ENCODE measurements at regions not wholly inside any gene's neighbourhood (a gene's known extent, or its start where the extent isn't known, plus 50 kb on each side); places are given as distances from the start of the nearest gene placed in this dataset.

- dilution Hi-C loops (cut with MboI; ENCODE audit: extremely low pct_ligation_motif_present, low sequenced_read_pairs) (no loop called here), intact Hi-C loops (cut with micrococcal nuclease) (no loop called here)
- BruUV-seq (replicated peaks): no TSS peak
- Histone ChIP-seq H3K9me3 (replicated peaks; ENCODE audit: control insufficient read depth, insufficient read depth, low read length) (no peaks in the 10 kb centered on the region), H3K27ac (ENCODE audit: insufficient read depth, low read depth, low read length) (no peak overlapping the region), H3K27me3 (ENCODE audit: control insufficient read depth in 2 of 2, insufficient read depth in 2 of 2, low read length in 2 of 2) (no peaks in the 10 kb centered on the region), H2AFZ (ENCODE audit: low read depth, low read length) (no peak overlapping the region), H3K79me2 (ENCODE audit: control insufficient read depth, insufficient read depth, low read length) (no peaks in the 10 kb centered on the region), H3K4me1 (ENCODE audit: control insufficient read depth, extremely low read depth, insufficient read depth, low read length) (no peaks in the 10 kb centered on the region), H3K36me3 (ENCODE audit: control insufficient read depth in 2 of 2, extremely low read depth in 1 of 2, insufficient read depth in 2 of 2, low read length in 2 of 2) (no peaks in the 10 kb centered on the region), H3K9me1 (replicated peaks; ENCODE audit: control insufficient read depth, extremely low read depth, insufficient read depth, low read length) (no peaks in the 10 kb centered on the region), H3K4me3 (replicated peaks in 1 of 3; ENCODE audit: insufficient read depth in 1 of 3, low read depth in 1 of 3, low read length in 3 of 3) (no peak overlapping the region), H3K9ac (replicated peaks; ENCODE audit: extremely low read depth, insufficient read depth, low read length) (no peak overlapping the region), H3K4me2 (ENCODE audit: insufficient read depth, low read length) (no peak overlapping the region), H4K20me1 (replicated peaks; ENCODE audit: control insufficient read depth, extremely low read depth, insufficient read depth, low read length) (no peaks in the 10 kb centered on the region)
- DNase-seq (ENCODE audit: low read depth, low spot score): no peak
- CTCF ChIA-PET: no interaction called here
- POLR2A ChIA-PET: no interaction called here
- no peak for FAIRE-seq
- TF ChIP-seq GATA2 (IDR thresholded peaks at IDR 0.05; ENCODE audit: insufficient read depth, insufficient read length, low read depth, low read length): no peak
- TF ChIP-seq, protein P1, sequence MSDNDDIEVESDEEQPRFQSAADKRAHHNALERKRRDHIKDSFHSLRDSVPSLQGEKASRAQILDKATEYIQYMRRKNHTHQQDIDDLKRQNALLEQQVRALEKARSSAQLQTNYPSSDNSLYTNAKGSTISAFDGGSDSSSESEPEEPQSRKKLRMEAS (IDR thresholded peaks at IDR 0.05; ENCODE audit: insufficient read depth, insufficient read length): no peak
- TF ChIP-seq CTCF (IDR thresholded peaks at IDR 0.05; ENCODE audit: extremely low read depth in 1 of 2, insufficient read depth in 1 of 2, low read depth in 1 of 2, low read length in 2 of 2): no peak
- TF ChIP-seq POLR2AphosphoS5 (IDR thresholded peaks at IDR 0.05; ENCODE audit: insufficient read depth, low read depth, low read length): no peak
- no peak for TF ChIP-seq MYC (IDR thresholded peaks at IDR 0.05; ENCODE audit: low read depth, low read length)
- TF ChIP-seq JUN (IDR thresholded peaks at IDR 0.05; ENCODE audit: borderline replicate concordance, insufficient read depth, insufficient read length, low read depth): no peak
- no peak for TF ChIP-seq EZH2 (IDR thresholded peaks at IDR 0.05; ENCODE audit: borderline replicate concordance, low read depth, low read length, severe bottlenecking)
- TF ChIP-seq FOS (IDR thresholded peaks at IDR 0.05; ENCODE audit: borderline replicate concordance, insufficient read depth, low read length): no peak
- no peak for TF ChIP-seq POLR2A (IDR thresholded peaks at IDR 0.05; ENCODE audit: low read depth, low read length)
Observed at GRCh38 chr10:7100032-7100702, 310.7 kb downstream of the SFMBT2 start.
